Left kidney (tissue), 1 donor: ENCODE measurements at regions not wholly inside any gene's neighbourhood (a gene's known extent, or its start where the extent isn't known, plus 50 kb on each side); places are given as distances from the start of the nearest gene placed in this dataset.

Source experiments
- DNase-seq: peaks from one replicate; pipeline ENCODE4 v3.0.0-alpha.2; 2013

GRCh38 chr15:58235961-58236360 is 97.8 kb downstream of the AQP9 start:
- no peak for DNase-seq

- no peak for DNase-seq
Measured at GRCh38 chr15:58240191-58240932, 102.2 kb downstream of the AQP9 start.

- no peak for DNase-seq
Measured at GRCh38 chr15:58241872-58242271, 103.7 kb downstream of the AQP9 start.

GRCh38 chr15:58243070-58243469 is 104.9 kb downstream of the AQP9 start:
- no peak for DNase-seq

- DNase-seq, result no peak
Measured at GRCh38 chr15:58244536-58244935, 106.4 kb downstream of the AQP9 start.

GRCh38 chr15:58246041-58246440 is 107.9 kb downstream of the AQP9 start:
- DNase-seq, result no peak

- no peak for DNase-seq
Measured at GRCh38 chr15:58247855-58248842, 110.0 kb downstream of the AQP9 start.

GRCh38 chr15:58249646-58250312 is 111.6 kb downstream of the AQP9 start:
- DNase-seq, result no peak

GRCh38 chr15:58252586-58253323 is 114.6 kb downstream of the AQP9 start:
- DNase-seq, result no peak

GRCh38 chr15:58257776-58258325 is 119.7 kb downstream of the AQP9 start:
- DNase-seq, result no peak

GRCh38 chr15:58258501-58259292 is 120.5 kb downstream of the AQP9 start:
- DNase-seq, result no peak

- no peak for DNase-seq
Measured at GRCh38 chr15:58260205-58260724, 122.1 kb downstream of the AQP9 start.

- no peak for DNase-seq
Measured at GRCh38 chr15:58260725-58261267, 122.6 kb downstream of the AQP9 start.

- no peak for DNase-seq
Measured at GRCh38 chr15:58261368-58261767, 123.2 kb downstream of the AQP9 start.

GRCh38 chr15:58264053-58264971 is 126.1 kb downstream of the AQP9 start:
- no peak for DNase-seq

GRCh38 chr15:58267051-58267450 is 128.9 kb downstream of the AQP9 start:
- no peak for DNase-seq

- no peak for DNase-seq
Measured at GRCh38 chr15:58268746-58269267, 130.6 kb downstream of the AQP9 start.
